ENCODE measurements at regions not wholly inside any gene's neighbourhood (a gene's known extent, or its start where the extent isn't known, plus 50 kb on each side); places are given as distances from the start of the nearest gene placed in this dataset.
A peak's percentile ranks its signal among the peaks of the same experiment; 100 is the strongest.

DNA sequence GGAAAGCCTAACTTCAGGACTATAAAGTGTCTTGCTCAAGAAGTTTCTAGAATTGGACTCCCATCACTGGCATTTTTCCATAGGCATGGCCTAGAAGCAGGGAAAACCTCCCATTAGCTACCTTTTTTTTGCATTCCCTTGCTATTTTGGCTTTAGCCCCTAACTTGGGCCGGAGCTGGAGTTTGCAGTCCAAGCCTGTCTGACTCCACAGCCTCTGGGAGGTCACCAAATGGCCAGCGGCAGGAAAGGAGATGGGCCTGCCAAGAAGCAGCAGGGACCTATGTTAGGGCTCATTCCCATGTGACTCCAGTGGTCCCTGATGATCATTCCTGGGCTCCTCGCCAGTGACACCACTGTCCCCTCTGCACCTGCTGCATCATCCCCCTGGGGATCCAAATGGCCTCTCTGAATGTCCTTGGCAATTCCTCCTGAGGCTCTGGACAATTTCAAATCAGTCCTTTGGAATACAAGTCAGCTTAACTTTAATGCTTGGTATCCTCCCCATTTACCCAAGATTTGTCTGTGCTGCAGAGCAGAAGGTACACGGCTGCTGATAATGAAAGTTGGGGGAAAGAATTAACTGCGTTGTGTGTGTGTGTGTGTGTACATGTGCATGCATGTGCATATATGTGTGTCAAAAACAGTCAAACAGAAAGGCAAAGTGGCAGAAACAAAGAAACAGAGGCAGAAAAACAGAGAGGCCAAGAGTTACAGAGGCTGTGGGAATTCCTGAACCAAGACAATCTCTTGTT, 69.8 kb upstream of the SERP2 start:
- WGBS, 2 donors: 53 to 70% methylated on average over 5 of the region's 5 CpGs
- Histone ChIP-seq H3K9me3 (ENCODE audit: control insufficient read depth in 4 of 4, insufficient read depth in 3 of 4, low read length in 3 of 4) (no peaks in the 10 kb centered on the region), H3K27me3 (ENCODE audit: control insufficient read depth in 3 of 3, insufficient read depth in 3 of 3, low read length in 2 of 3) (no peaks in the 10 kb centered on the region), H3K4me3 (no peak overlapping the region), H3K4me1 (ENCODE audit: control insufficient read depth in 5 of 5, insufficient read depth in 5 of 5, low read length in 5 of 5) (peaks cover 15 to 45% (median 19%) of the 10 kb centered on the region in 5 donors), H3K9ac (ENCODE audit: insufficient read depth in 1 of 2, low read length in 2 of 2) (no peak overlapping the region), H3K27ac (ENCODE audit: low read depth in 1 of 2, low read length in 1 of 2) (peak overlapping the region in 1 of 2 donors; percentile 48), H3K36me3 (ENCODE audit: control insufficient read depth in 4 of 4, insufficient read depth in 4 of 4, low read length in 4 of 4) (no peaks in the 10 kb centered on the region)
- peak; percentile 41 to 77 (median 58) for DNase-seq
- TF ChIP-seq, protein P1, sequence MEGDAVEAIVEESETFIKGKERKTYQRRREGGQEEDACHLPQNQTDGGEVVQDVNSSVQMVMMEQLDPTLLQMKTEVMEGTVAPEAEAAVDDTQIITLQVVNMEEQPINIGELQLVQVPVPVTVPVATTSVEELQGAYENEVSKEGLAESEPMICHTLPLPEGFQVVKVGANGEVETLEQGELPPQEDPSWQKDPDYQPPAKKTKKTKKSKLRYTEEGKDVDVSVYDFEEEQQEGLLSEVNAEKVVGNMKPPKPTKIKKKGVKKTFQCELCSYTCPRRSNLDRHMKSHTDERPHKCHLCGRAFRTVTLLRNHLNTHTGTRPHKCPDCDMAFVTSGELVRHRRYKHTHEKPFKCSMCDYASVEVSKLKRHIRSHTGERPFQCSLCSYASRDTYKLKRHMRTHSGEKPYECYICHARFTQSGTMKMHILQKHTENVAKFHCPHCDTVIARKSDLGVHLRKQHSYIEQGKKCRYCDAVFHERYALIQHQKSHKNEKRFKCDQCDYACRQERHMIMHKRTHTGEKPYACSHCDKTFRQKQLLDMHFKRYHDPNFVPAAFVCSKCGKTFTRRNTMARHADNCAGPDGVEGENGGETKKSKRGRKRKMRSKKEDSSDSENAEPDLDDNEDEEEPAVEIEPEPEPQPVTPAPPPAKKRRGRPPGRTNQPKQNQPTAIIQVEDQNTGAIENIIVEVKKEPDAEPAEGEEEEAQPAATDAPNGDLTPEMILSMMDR (IDR thresholded peaks at IDR 0.05; ENCODE audit: control extremely low read depth, extremely low read depth): no peak
- no peak for ATAC-seq (ENCODE audit: insufficient read depth, low FRiP score)

DNA sequence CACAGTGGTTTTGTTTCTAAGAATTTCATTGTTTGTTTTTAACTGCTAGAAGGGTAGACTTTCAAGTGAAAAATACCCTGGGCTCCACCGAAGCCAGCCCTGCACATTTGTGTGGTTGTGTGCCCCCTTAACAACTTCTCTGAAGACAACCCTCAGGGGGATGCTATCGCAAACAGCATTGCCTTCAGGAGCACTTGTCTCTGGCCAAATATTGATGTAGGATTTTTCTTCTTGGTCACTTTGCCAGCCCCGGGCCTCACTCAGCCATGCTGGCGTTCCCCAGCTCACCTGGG, 69.2 kb upstream of the SERP2 start:
- H3K9me3 ChIP-seq (ENCODE audit: control insufficient read depth in 4 of 4, insufficient read depth in 3 of 4, low read length in 3 of 4): no peaks in the 10 kb centered on the region
- DNase-seq: no peak
- ATAC-seq (ENCODE audit: insufficient read depth, low FRiP score): no peak
- H3K27ac ChIP-seq (ENCODE audit: low read depth in 1 of 2, low read length in 1 of 2): no peak overlapping the region
- H3K36me3 ChIP-seq (ENCODE audit: control insufficient read depth in 4 of 4, insufficient read depth in 4 of 4, low read length in 4 of 4): no peaks in the 10 kb centered on the region
- no peak overlapping the region for H3K4me3 ChIP-seq
- H3K9ac ChIP-seq (ENCODE audit: insufficient read depth in 1 of 2, low read length in 2 of 2): no peak overlapping the region
- H3K27me3 ChIP-seq (ENCODE audit: control insufficient read depth in 3 of 3, insufficient read depth in 3 of 3, low read length in 2 of 3): no peaks in the 10 kb centered on the region
- TF ChIP-seq, protein P1 (IDR thresholded peaks at IDR 0.05; ENCODE audit: control extremely low read depth, extremely low read depth): no peak
- H3K4me1 ChIP-seq (ENCODE audit: control insufficient read depth in 5 of 5, insufficient read depth in 5 of 5, low read length in 5 of 5): peaks cover 15 to 45% (median 19%) of the 10 kb centered on the region in 5 donors
- 83 to 88% methylated on average over 4 of the region's 4 CpGs for whole genome bisulfite sequencing, 2 donors

DNA sequence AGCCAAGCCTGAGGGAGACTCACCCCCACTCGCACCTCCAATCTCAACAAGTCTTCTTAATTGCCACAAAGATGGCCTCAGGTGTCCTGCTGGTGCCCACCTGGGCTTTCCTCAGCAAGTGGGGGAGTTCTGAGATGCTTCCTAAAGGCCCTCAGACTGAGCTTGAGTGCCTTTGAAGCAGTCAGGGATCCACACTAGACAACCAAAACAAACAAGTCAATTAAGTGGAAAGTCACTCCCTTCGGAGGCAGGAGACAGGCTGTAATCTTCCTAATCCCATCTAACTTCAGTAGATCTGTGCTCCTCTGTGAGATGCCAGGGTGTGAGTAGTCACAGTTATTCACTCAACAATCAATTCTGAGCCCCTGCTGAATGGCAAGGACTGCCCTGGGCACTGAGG, 68.3 kb upstream of the SERP2 start:
- Histone ChIP-seq H3K27me3 (ENCODE audit: control insufficient read depth in 3 of 3, insufficient read depth in 3 of 3, low read length in 2 of 3) (no peaks in the 10 kb centered on the region), H3K9me3 (ENCODE audit: control insufficient read depth in 4 of 4, insufficient read depth in 3 of 4, low read length in 3 of 4) (no peaks in the 10 kb centered on the region), H3K27ac (ENCODE audit: low read depth in 1 of 2, low read length in 1 of 2) (peak overlapping the region in 1 of 2 donors; percentile 21), H3K4me3 (no peak overlapping the region), H3K36me3 (ENCODE audit: control insufficient read depth in 4 of 4, insufficient read depth in 4 of 4, low read length in 4 of 4) (no peaks in the 10 kb centered on the region), H3K9ac (ENCODE audit: insufficient read depth in 1 of 2, low read length in 2 of 2) (no peak overlapping the region), H3K4me1 (ENCODE audit: control insufficient read depth in 5 of 5, insufficient read depth in 5 of 5, low read length in 5 of 5) (peaks cover 15 to 45% (median 22%) of the 10 kb centered on the region in 5 donors)
- 90% methylated on average over 2 of the region's 2 CpGs for WGBS, 2 donors
- DNase-seq (no peak), ATAC-seq (ENCODE audit: insufficient read depth, low FRiP score) (no peak)
- TF ChIP-seq, protein P1 (IDR thresholded peaks at IDR 0.05; ENCODE audit: control extremely low read depth, extremely low read depth): no peak
